ENCODE measurements at regions not wholly inside any gene's neighbourhood (a gene's known extent, or its start where the extent isn't known, plus 50 kb on each side); places are given as distances from the start of the nearest gene placed in this dataset.
A peak's percentile ranks its signal among the peaks of the same experiment; 100 is the strongest.

DNA sequence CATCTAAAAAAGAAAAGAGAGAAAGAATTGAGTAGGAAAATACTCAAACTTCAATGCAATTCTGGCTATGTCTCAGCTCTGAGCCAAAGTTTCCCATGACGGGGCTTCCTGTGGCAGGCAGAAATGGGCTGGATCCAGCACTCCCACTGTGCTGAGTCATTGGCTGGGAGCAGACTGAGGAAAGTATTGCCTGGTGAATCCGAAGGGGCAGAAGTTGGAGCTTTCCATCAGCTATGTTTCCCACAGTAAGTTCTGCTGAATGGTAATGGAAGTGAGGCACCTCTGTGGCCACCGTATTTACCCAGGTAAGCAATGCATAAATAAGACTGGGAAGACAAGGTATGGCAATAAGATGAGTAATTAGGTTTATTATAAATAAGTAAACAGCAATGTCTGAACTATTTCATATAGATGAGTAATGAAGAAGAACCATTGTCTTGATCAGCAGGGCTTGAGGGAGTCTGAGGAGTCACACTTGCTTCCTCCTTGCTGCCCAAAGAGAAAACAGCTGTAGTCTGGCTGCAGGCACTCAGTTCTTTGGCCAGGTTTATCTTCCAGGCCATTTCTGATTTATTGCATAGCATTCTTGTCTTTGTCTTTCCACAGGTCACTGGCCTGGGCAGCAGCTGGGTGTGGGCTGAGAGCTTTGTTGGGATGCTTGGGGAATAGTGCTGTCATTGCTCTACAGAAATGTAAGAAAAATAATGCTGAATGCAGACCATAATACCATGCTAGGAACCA is 255.3 kb downstream of the DNAJB9 start:
- intact Hi-C loops (cut with DNase I; ENCODE audit: low total_unique reads) = no loop called here
- DNase-seq = peak; percentile 16 to 25
- Histone ChIP-seq H3K27ac (no peak overlapping the region), H3K4me3 (no peak overlapping the region), H3K4me1 (no peaks in the 10 kb centered on the region), H3K27me3 (no peaks in the 10 kb centered on the region), H3K36me3 (no peaks in the 10 kb centered on the region), H3K9me3 (no peaks in the 10 kb centered on the region)
- TF ChIP-seq, protein P1, sequence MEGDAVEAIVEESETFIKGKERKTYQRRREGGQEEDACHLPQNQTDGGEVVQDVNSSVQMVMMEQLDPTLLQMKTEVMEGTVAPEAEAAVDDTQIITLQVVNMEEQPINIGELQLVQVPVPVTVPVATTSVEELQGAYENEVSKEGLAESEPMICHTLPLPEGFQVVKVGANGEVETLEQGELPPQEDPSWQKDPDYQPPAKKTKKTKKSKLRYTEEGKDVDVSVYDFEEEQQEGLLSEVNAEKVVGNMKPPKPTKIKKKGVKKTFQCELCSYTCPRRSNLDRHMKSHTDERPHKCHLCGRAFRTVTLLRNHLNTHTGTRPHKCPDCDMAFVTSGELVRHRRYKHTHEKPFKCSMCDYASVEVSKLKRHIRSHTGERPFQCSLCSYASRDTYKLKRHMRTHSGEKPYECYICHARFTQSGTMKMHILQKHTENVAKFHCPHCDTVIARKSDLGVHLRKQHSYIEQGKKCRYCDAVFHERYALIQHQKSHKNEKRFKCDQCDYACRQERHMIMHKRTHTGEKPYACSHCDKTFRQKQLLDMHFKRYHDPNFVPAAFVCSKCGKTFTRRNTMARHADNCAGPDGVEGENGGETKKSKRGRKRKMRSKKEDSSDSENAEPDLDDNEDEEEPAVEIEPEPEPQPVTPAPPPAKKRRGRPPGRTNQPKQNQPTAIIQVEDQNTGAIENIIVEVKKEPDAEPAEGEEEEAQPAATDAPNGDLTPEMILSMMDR (IDR thresholded peaks at IDR 0.05) = no peak
- no peak for TF ChIP-seq POLR2A (IDR thresholded peaks at IDR 0.05)

DNA sequence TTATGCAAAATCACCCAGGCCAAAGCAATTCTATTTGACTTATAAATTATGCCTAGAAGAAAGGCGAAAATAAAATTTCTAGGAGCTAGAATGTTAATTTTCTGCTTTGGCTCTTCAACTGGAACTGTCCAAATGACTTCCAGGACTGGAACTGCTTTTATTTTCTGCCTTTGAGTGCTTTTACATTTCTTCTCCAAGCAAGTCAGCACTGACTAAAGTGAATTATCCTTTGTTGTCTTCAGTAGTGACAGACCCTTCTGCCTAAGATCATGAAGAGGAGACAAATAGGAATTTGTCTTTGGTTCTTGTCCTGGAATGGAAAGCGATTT is 255.9 kb downstream of the DNAJB9 start:
- Histone ChIP-seq H3K27me3 (no peaks in the 10 kb centered on the region), H3K27ac (no peak overlapping the region), H3K4me3 (no peak overlapping the region), H3K36me3 (no peaks in the 10 kb centered on the region), H3K9me3 (no peaks in the 10 kb centered on the region), H3K4me1 (no peaks in the 10 kb centered on the region)
- TF ChIP-seq, protein P1 (IDR thresholded peaks at IDR 0.05) = no peak
- TF ChIP-seq POLR2A (IDR thresholded peaks at IDR 0.05) = no peak
- intact Hi-C loops (cut with DNase I; ENCODE audit: low total_unique reads) = no loop called here
- DNase-seq = no peak

DNA sequence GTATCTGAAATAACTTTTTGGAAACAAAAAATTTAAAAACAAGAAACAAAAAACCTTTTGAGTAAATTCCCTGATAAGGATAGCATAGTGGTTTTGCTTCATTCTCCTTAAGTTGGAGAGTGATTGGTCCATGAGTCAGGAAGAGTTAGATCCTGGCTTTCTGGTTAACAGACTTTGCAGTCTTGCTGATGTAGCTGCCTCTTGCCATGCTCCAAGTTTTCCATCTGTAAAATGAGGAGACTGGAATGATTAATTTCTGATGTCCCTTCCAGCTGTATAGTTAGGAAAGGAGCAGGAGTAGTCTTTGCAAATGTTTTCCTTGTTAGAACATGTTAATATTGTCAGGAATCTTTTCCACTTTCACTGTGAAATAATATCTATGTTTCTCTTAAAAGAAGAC is 266.6 kb downstream of the DNAJB9 start:
- Histone ChIP-seq H3K36me3 (no peaks in the 10 kb centered on the region), H3K27me3 (no peaks in the 10 kb centered on the region), H3K4me1 (no peaks in the 10 kb centered on the region), H3K27ac (no peak overlapping the region), H3K4me3 (no peak overlapping the region), H3K9me3 (no peaks in the 10 kb centered on the region)
- no peak for DNase-seq
- TF ChIP-seq, protein P1 (IDR thresholded peaks at IDR 0.05) = no peak
- TF ChIP-seq POLR2A (IDR thresholded peaks at IDR 0.05) = no peak
- intact Hi-C loops (cut with DNase I; ENCODE audit: low total_unique reads) = no loop called here

DNA sequence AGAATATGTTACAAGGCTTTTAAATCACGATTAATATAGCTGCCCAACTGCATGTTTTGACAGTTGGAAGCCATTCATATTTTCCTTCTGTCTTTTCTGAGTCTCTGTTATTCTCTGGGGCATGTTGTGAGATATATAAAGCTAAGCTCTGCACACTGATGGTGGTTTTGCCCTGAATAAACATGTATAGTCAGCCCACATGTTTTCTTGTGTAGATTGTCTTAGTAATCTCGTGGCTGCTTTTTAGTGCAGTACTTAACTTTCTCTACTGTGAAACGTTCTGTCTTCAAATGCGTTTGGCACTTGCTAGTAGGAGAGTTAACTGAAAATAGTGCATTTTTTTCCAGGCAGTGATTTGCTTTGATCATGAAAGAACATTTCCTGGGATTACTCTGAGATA is 268.5 kb downstream of the DNAJB9 start:
- H3K4me1 ChIP-seq = no peaks in the 10 kb centered on the region
- intact Hi-C loops (cut with DNase I; ENCODE audit: low total_unique reads) = no loop called here
- no peaks in the 10 kb centered on the region for H3K9me3 ChIP-seq
- no peak overlapping the region for H3K4me3 ChIP-seq
- H3K36me3 ChIP-seq = no peaks in the 10 kb centered on the region
- DNase-seq = no peak
- TF ChIP-seq, protein P1 (IDR thresholded peaks at IDR 0.05) = no peak
- TF ChIP-seq POLR2A (IDR thresholded peaks at IDR 0.05) = no peak
- no peaks in the 10 kb centered on the region for H3K27me3 ChIP-seq
- H3K27ac ChIP-seq = no peak overlapping the region

DNA sequence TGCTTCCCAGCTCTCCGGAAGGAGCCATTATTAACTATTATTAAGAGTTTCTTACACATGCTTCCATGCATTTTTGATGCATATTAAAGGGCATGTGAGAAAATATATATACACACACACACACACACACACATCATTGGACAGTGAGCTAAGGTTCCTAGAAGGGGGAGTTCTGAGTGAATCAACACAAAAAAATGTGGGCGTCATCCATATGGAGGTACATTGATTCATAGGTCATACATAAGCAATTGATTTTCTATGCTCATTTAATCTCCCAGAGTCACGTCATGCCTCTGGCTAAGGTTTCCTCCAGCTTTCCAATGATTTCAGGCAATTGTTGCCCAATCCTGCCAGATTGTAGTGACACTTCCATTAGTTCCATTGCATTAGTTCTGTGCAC is 269.4 kb downstream of the DNAJB9 start:
- intact Hi-C loops (cut with DNase I; ENCODE audit: low total_unique reads) = no loop called here
- no peaks in the 10 kb centered on the region for H3K4me1 ChIP-seq
- TF ChIP-seq, protein P1 (IDR thresholded peaks at IDR 0.05) = no peak
- no peak for TF ChIP-seq POLR2A (IDR thresholded peaks at IDR 0.05)

More for the DNA sequence above, 269.4 kb downstream of the DNAJB9 start:
- no peak for DNase-seq
- Histone ChIP-seq H3K27ac (no peak overlapping the region), H3K9me3 (no peaks in the 10 kb centered on the region), H3K4me3 (no peak overlapping the region), H3K27me3 (no peaks in the 10 kb centered on the region), H3K36me3 (no peaks in the 10 kb centered on the region)

Measured in uterus (tissue), 3 donors.